MCF 10A (cell line): ENCODE measurements at regions not wholly inside any gene's neighbourhood (a gene's known extent, or its start where the extent isn't known, plus 50 kb on each side); places are given as distances from the start of the nearest gene placed in this dataset.

Experiments used
- BruUV-seq: library from RNA; stranded (reverse); fragments of 400-500 nt; replicated peaks from 2 replicates; lab custom pipeline; 2021; lab: Mats Ljungman, UMichigan
- CTCF ChIA-PET: fragments of 300-600 bp; sonication (Branson Sonifier 250); formaldehyde crosslinking; extraction: SDS; loops from one replicate; lab custom pipeline; 2021; ENCODE audit warnings: antibody characterized with exemption, inconsistent platforms; lab: Yijun Ruan, JAX
- POLR2A ChIA-PET: fragments of 300-600, 350-650 bp; sonication (Branson Sonifier 250); formaldehyde crosslinking; extraction: SDS; loops from one replicate; lab custom pipeline; 2020; ENCODE audit warnings: antibody characterized with exemption, inconsistent platforms; lab: Yijun Ruan, JAX
- DNase-seq: peaks from one replicate; pipeline ENCODE4 v3.0.0-alpha.2; 2018; ENCODE audit not compliant: unreplicated experiment
- H3K27ac Mint-ChIP-seq: one replicate; pipeline ENCODE4 v1.8.0; 2022; ENCODE audit warnings: mild to moderate bottlenecking, low read depth, mixed read lengths; ENCODE audit not compliant: unreplicated experiment
- H3K27me3 Mint-ChIP-seq: one replicate; pipeline ENCODE4 v1.8.0; 2022; ENCODE audit warnings: mixed read lengths; ENCODE audit not compliant: insufficient read depth, unreplicated experiment
- H3K36me3 Mint-ChIP-seq: one replicate; pipeline ENCODE4 v1.8.0; 2022; ENCODE audit warnings: mild to moderate bottlenecking, moderate library complexity, mixed read lengths; ENCODE audit not compliant: insufficient read depth, unreplicated experiment
- H3K4me1 Mint-ChIP-seq: one replicate; pipeline ENCODE4 v1.8.0; 2022; ENCODE audit warnings: mixed read lengths; ENCODE audit not compliant: insufficient read depth, unreplicated experiment
- H3K4me3 Mint-ChIP-seq: one replicate; pipeline ENCODE4 v1.8.0; 2022; ENCODE audit warnings: mild to moderate bottlenecking, moderate library complexity, mixed read lengths; ENCODE audit not compliant: unreplicated experiment
- H3K9me3 Mint-ChIP-seq: one replicate; pipeline ENCODE4 v1.8.0; 2022; ENCODE audit warnings: mixed read lengths; ENCODE audit not compliant: unreplicated experiment
- CTCF ChIP-seq: fragments of 200-600 bp; IDR thresholded peaks from one replicate; pipeline ENCODE4 v1.8.0; 2022; ENCODE audit warnings: antibody characterized with exemption, mild to moderate bottlenecking; ENCODE audit not compliant: unreplicated experiment
- intact Hi-C: fragments of 100-400 bp; cut with micrococcal nuclease; formaldehyde crosslinking; loops from 2 replicates; pipeline ENCODE4 v1.14.1; 2022

- H3K4me3 Mint-ChIP-seq = no peak overlapping the region
- H3K27ac Mint-ChIP-seq = no peak overlapping the region
- H3K9me3 Mint-ChIP-seq = no peaks in the 10 kb centered on the region
- no peaks in the 10 kb centered on the region for H3K36me3 Mint-ChIP-seq
- POLR2A ChIA-PET = no interaction called here
- DNase-seq = no peak
- no peak for TF ChIP-seq CTCF
- peaks cover 28% of the 10 kb centered on the region for H3K27me3 Mint-ChIP-seq
- H3K4me1 Mint-ChIP-seq = no peaks in the 10 kb centered on the region
- CTCF ChIA-PET = interaction anchor here (0.6 kb wide), 2 partner anchors 89 to 409 kb away, joined by 3 read pairs; no protein-coding TSS in a partner anchor
- BruUV-seq = no TSS peak
- intact Hi-C loops = no loop called here
Measured at GRCh38 chr1:95312181-95312580, 78.2 kb downstream of the RWDD3 start.

GRCh38 chr1:95313527-95313926 is 79.5 kb downstream of the RWDD3 start:
- Mint-ChIP-seq H3K4me3 (no peak overlapping the region), H3K9me3 (no peaks in the 10 kb centered on the region), H3K27ac (no peak overlapping the region), H3K4me1 (no peaks in the 10 kb centered on the region), H3K27me3 (peaks cover 33% of the 10 kb centered on the region), H3K36me3 (no peaks in the 10 kb centered on the region)
- DNase-seq = no peak
- intact Hi-C loops = no loop called here
- BruUV-seq = no TSS peak
- no peak for TF ChIP-seq CTCF
- CTCF ChIA-PET = interaction anchor here (0.6 kb wide), 1 partner anchor 678 kb away, joined by 4 read pairs; no protein-coding TSS in a partner anchor
- POLR2A ChIA-PET = interaction anchor here (0.6 kb wide), 1 partner anchor 81 kb away, joined by 4 read pairs; no protein-coding TSS in a partner anchor

DNA sequence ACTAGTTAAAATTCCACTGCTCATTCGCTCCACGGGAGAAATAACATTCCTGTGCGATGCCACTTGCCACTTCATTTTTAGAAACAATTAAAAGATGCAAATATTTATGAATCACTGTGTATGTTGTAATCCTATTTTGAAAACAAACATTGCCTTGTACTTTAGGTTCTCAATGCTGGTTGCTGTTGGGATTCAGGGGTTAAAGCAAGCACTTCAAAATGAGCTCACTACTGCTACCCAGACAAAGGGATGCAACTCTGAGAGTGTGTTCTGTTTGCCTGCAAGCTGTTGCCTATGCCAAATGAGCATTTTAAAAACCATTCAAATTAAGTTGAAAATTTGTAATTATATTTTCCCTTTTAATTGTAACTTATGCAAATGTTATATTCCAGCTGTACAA is 87.5 kb downstream of the RWDD3 start:
- H3K9me3 Mint-ChIP-seq = no peaks in the 10 kb centered on the region
- TF ChIP-seq CTCF = no peak
- H3K27me3 Mint-ChIP-seq = peaks cover 65% of the 10 kb centered on the region
- no TSS peak for BruUV-seq
- intact Hi-C loops = no loop called here
- CTCF ChIA-PET = interaction anchor here (1.2 kb wide), 1 partner anchor 15 kb away, joined by 3 read pairs; no protein-coding TSS in a partner anchor
- no peaks in the 10 kb centered on the region for H3K4me1 Mint-ChIP-seq
- POLR2A ChIA-PET = interaction anchor here (1.1 kb wide), 1 partner anchor 18 kb away, joined by 3 read pairs; no protein-coding TSS in a partner anchor
- H3K36me3 Mint-ChIP-seq = no peaks in the 10 kb centered on the region
- no peak for DNase-seq
- no peak overlapping the region for H3K4me3 Mint-ChIP-seq
- no peak overlapping the region for H3K27ac Mint-ChIP-seq

DNA sequence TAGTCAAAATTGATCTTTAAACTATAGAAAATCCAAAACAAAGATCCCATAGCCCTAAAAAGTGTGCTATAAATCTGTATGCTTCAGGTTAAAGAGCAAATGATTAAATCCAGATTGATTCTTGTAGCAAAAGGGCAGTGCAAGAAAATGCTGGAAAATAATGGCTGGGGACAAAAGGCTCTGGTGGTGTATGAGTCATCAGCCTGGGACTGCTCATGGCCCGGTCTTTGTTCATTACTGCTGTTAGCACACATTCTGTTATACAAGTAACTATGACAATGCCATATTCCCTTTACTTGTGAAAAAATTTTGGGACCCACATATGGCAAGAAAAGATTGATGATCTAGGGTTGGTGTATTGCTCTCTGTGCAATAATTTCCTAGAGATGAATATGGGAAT is 89.1 kb downstream of the RWDD3 start:
- no peak overlapping the region for H3K4me3 Mint-ChIP-seq
- CTCF ChIA-PET = interaction anchor here (1.5 kb wide), 1 partner anchor 15 kb away, joined by 4 read pairs; no protein-coding TSS in a partner anchor
- H3K27ac Mint-ChIP-seq = no peak overlapping the region
- H3K9me3 Mint-ChIP-seq = no peaks in the 10 kb centered on the region
- no peak for TF ChIP-seq CTCF
- POLR2A ChIA-PET = no interaction called here
- H3K36me3 Mint-ChIP-seq = no peaks in the 10 kb centered on the region
- peaks cover 57% of the 10 kb centered on the region for H3K27me3 Mint-ChIP-seq
- H3K4me1 Mint-ChIP-seq = no peaks in the 10 kb centered on the region
- BruUV-seq = no TSS peak
- intact Hi-C loops = no loop called here
- DNase-seq = peak; percentile 33
